OCI-LY1 (cell line): ENCODE measurements at regions not wholly inside any gene's neighbourhood (a gene's known extent, or its start where the extent isn't known, plus 50 kb on each side); places are given as distances from the start of the nearest gene placed in this dataset.

Source experiments
- CTCF ChIP-seq: fragments of 200-600 bp; sonication (generic), shearing (Covaris generic); IDR thresholded peaks from 2 replicates; pipeline ENCODE4 v1.5.1; 2017; ENCODE audit warnings: mild to moderate bottlenecking, antibody characterized with exemption, low read length, moderate library complexity, mixed read lengths
- EZH2 ChIP-seq: fragments of 200-600 bp; sonication (generic), shearing (Covaris generic); IDR thresholded peaks from 2 replicates; pipeline ENCODE4 v1.8.0; 2017; ENCODE audit warnings: borderline replicate concordance, mixed run types, mild to moderate bottlenecking, antibody characterized with exemption, low read length, moderate library complexity, mixed read lengths

- TF ChIP-seq CTCF (no peak), EZH2 (no peak)
Observed at GRCh38 chr1:163866564-163866963, 544.8 kb downstream of the NUF2 start.
